ENCODE measurements at regions not wholly inside any gene's neighbourhood (a gene's known extent, or its start where the extent isn't known, plus 50 kb on each side); places are given as distances from the start of the nearest gene placed in this dataset.

DNA sequence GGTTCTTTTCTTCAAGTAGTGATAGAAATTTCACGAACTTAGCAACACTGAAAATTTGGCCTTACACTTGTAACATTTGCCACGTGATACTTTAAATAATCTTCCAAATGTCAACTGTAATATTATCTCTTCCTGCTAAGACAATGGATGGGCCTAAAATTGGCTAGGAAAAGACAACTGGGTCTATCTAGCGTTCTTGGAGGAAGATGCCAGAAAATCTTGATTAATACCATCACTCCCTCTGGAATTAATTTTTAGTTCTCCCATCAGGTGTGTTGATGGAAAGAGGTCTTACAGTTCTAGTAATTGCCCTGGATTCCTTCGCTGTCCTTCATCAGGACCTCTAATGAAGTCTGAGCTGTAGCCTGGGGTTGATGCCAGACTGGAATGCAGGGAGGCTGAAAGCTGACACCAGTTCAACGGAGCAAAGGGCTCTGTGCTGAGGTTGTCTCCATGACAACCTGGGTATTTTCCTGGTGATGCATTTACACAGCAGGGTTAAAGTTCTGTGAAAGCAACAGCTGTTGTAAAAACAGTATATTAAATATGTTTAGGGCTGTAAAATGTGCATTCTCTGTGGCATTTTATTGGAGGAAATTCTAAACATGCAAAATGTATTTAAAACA is 92.3 kb downstream of the GAS1 start:
- Histone ChIP-seq H3K27ac (ENCODE audit: low read length) (no peak overlapping the region), H3K9me3 (no peaks in the 10 kb centered on the region), H3K27me3 (replicated peaks in 1 of 2; ENCODE audit: control insufficient read depth in 2 of 2, extremely low read depth in 1 of 2, insufficient read depth in 2 of 2, low read length in 1 of 2) (peaks cover 0 to 2% of the 10 kb centered on the region in 2 experiments), H3K4me3 (ENCODE audit: control insufficient read depth in 1 of 2, extremely low read depth in 1 of 2, low read length in 1 of 2) (no peak overlapping the region), H3K36me3 (ENCODE audit: control insufficient read depth in 2 of 2, extremely low read depth in 1 of 2, insufficient read depth in 1 of 2, low read length in 1 of 2) (no peaks in the 10 kb centered on the region), H3K4me1 (ENCODE audit: control insufficient read depth in 1 of 2, extremely low read depth in 1 of 2, insufficient read depth in 2 of 2, low read length in 2 of 2) (no peaks in the 10 kb centered on the region)
- H3K27ac Mint-ChIP-seq: no peak overlapping the region
- WGBS (ENCODE audit: insufficient coverage): 29% methylated on average over 2 of the region's 5 CpGs
- CTCF ChIA-PET: no interaction called here
- ATAC-seq (replicated peaks in 1 of 4) (no peak), DNase-seq (no peak)
- POLR2A ChIA-PET: no interaction called here
- peaks cover 0 to 7% (median 4%) of the 10 kb centered on the region in 3 donors for H3K9me3 Mint-ChIP-seq
- H3K27me3 Mint-ChIP-seq: peaks cover 12 to 23% of the 10 kb centered on the region in 2 donors
- no peak overlapping the region for H3K4me3 Mint-ChIP-seq
- no peaks in the 10 kb centered on the region for H3K4me1 Mint-ChIP-seq
- H3K36me3 Mint-ChIP-seq: no peaks in the 10 kb centered on the region

DNA sequence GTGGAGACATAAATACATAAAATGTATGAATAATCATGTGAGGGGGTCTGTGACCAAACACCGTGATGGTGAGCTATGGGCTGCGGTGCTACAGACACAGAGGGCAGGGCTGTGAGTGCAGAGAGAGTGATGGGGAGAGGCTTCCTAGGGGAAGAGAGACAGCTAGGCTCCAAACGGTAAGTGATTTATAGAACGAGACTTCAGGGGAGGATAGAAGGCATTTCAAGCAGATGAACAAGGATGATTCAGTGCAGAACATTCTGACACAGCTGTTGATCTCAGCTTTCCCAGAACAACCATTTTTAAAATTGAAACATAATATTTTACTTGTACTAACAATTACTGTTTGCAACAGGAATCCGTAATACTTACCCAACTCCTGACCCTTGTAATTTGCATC is 100.7 kb downstream of the GAS1 start:
- Histone ChIP-seq H3K27me3 (replicated peaks in 1 of 2; ENCODE audit: control insufficient read depth in 2 of 2, extremely low read depth in 1 of 2, insufficient read depth in 2 of 2, low read length in 1 of 2) (no peaks in the 10 kb centered on the region), H3K4me3 (ENCODE audit: control insufficient read depth in 1 of 2, extremely low read depth in 1 of 2, low read length in 1 of 2) (no peak overlapping the region), H3K36me3 (ENCODE audit: control insufficient read depth in 2 of 2, extremely low read depth in 1 of 2, insufficient read depth in 1 of 2, low read length in 1 of 2) (no peaks in the 10 kb centered on the region), H3K4me1 (ENCODE audit: control insufficient read depth in 1 of 2, extremely low read depth in 1 of 2, insufficient read depth in 2 of 2, low read length in 2 of 2) (no peaks in the 10 kb centered on the region), H3K27ac (ENCODE audit: low read length) (no peak overlapping the region), H3K9me3 (no peaks in the 10 kb centered on the region)
- Mint-ChIP-seq H3K9me3 (peaks cover 0 to 3% (median 0%) of the 10 kb centered on the region in 3 donors), H3K4me1 (no peaks in the 10 kb centered on the region), H3K27ac (no peak overlapping the region), H3K4me3 (no peak overlapping the region), H3K36me3 (no peaks in the 10 kb centered on the region), H3K27me3 (peaks cover under 1 to 7% of the 10 kb centered on the region in 2 donors)
- ATAC-seq (replicated peaks in 1 of 4) (no peak), DNase-seq (no peak)
- ChIA-PET CTCF (no interaction called here), POLR2A (no interaction called here)
- WGBS (ENCODE audit: insufficient coverage): 83% methylated on average over 2 of the region's 5 CpGs

GRCh38 chr9:86843206-86843605 is 104.1 kb downstream of the GAS1 start:
- Histone ChIP-seq H3K27me3 (replicated peaks in 1 of 2; ENCODE audit: control insufficient read depth in 2 of 2, extremely low read depth in 1 of 2, insufficient read depth in 2 of 2, low read length in 1 of 2) (peaks cover 0 to 3% of the 10 kb centered on the region in 2 experiments), H3K4me3 (ENCODE audit: control insufficient read depth in 1 of 2, extremely low read depth in 1 of 2, low read length in 1 of 2) (no peak overlapping the region), H3K27ac (ENCODE audit: low read length) (no peak overlapping the region), H3K4me1 (ENCODE audit: control insufficient read depth in 1 of 2, extremely low read depth in 1 of 2, insufficient read depth in 2 of 2, low read length in 2 of 2) (no peaks in the 10 kb centered on the region), H3K36me3 (ENCODE audit: control insufficient read depth in 2 of 2, extremely low read depth in 1 of 2, insufficient read depth in 1 of 2, low read length in 1 of 2) (no peaks in the 10 kb centered on the region), H3K9me3 (no peaks in the 10 kb centered on the region)
- no peaks in the 10 kb centered on the region for H3K36me3 Mint-ChIP-seq
- DNase-seq (no peak), ATAC-seq (replicated peaks in 1 of 4) (no peak)
- H3K4me1 Mint-ChIP-seq: no peaks in the 10 kb centered on the region
- ChIA-PET POLR2A (no interaction called here), CTCF (no interaction called here)
- no CpG with 5 or more reads among the region's 1 CpG for WGBS (ENCODE audit: insufficient coverage)
- H3K27ac Mint-ChIP-seq: no peak overlapping the region
- peaks cover 0 to 11% of the 10 kb centered on the region in 2 donors for H3K27me3 Mint-ChIP-seq
- H3K4me3 Mint-ChIP-seq: no peak overlapping the region
- no peaks in the 10 kb centered on the region for H3K9me3 Mint-ChIP-seq

DNA sequence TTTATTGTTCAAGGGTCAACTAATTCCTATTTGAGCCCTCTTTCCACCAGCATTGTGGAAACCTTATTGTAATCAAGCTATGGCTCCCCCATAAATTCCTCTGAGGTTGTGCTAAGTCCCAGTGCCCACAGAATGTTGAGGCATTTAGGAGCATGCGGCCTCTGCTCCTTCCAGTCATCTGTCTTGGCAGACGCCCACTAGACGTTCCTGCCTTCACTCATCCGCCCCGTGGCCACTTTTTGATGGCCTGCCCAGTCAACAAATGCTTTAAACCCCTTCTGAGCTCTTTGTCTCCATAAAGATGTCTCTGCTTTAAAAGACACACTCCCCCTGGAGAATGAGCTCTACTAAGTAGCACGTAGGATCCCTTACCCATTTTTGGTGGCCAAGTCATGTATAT is 104.7 kb downstream of the GAS1 start:
- POLR2A ChIA-PET: no interaction called here
- WGBS (ENCODE audit: insufficient coverage): 70% methylated on average over 5 of the region's 6 CpGs
- Histone ChIP-seq H3K9me3 (no peaks in the 10 kb centered on the region), H3K4me1 (ENCODE audit: control insufficient read depth in 1 of 2, extremely low read depth in 1 of 2, insufficient read depth in 2 of 2, low read length in 2 of 2) (no peaks in the 10 kb centered on the region), H3K4me3 (ENCODE audit: control insufficient read depth in 1 of 2, extremely low read depth in 1 of 2, low read length in 1 of 2) (no peak overlapping the region), H3K27me3 (replicated peaks in 1 of 2; ENCODE audit: control insufficient read depth in 2 of 2, extremely low read depth in 1 of 2, insufficient read depth in 2 of 2, low read length in 1 of 2) (peaks cover 0 to 3% of the 10 kb centered on the region in 2 experiments), H3K36me3 (ENCODE audit: control insufficient read depth in 2 of 2, extremely low read depth in 1 of 2, insufficient read depth in 1 of 2, low read length in 1 of 2) (no peaks in the 10 kb centered on the region), H3K27ac (ENCODE audit: low read length) (no peak overlapping the region)
- no peak overlapping the region for H3K27ac Mint-ChIP-seq
- no peaks in the 10 kb centered on the region for H3K36me3 Mint-ChIP-seq
- no peak for ATAC-seq (replicated peaks in 1 of 4)
- CTCF ChIA-PET: no interaction called here
- no peak overlapping the region for H3K4me3 Mint-ChIP-seq
- no peaks in the 10 kb centered on the region for H3K4me1 Mint-ChIP-seq
- no peak for DNase-seq
- H3K27me3 Mint-ChIP-seq: peaks cover 0 to 11% of the 10 kb centered on the region in 2 donors
- H3K9me3 Mint-ChIP-seq: no peaks in the 10 kb centered on the region

GRCh38 chr9:86839522-86839921 is 107.8 kb downstream of the GAS1 start:
- Mint-ChIP-seq H3K36me3 (no peaks in the 10 kb centered on the region), H3K4me3 (no peak overlapping the region), H3K9me3 (no peaks in the 10 kb centered on the region), H3K4me1 (no peaks in the 10 kb centered on the region), H3K27me3 (peaks cover 3 to 22% of the 10 kb centered on the region in 2 donors), H3K27ac (no peak overlapping the region)
- ChIA-PET POLR2A (no interaction called here), CTCF (no interaction called here)
- Histone ChIP-seq H3K36me3 (ENCODE audit: control insufficient read depth in 2 of 2, extremely low read depth in 1 of 2, insufficient read depth in 1 of 2, low read length in 1 of 2) (no peaks in the 10 kb centered on the region), H3K27me3 (replicated peaks in 1 of 2; ENCODE audit: control insufficient read depth in 2 of 2, extremely low read depth in 1 of 2, insufficient read depth in 2 of 2, low read length in 1 of 2) (peaks cover 0 to 5% of the 10 kb centered on the region in 2 experiments), H3K4me3 (ENCODE audit: control insufficient read depth in 1 of 2, extremely low read depth in 1 of 2, low read length in 1 of 2) (no peak overlapping the region), H3K9me3 (no peaks in the 10 kb centered on the region), H3K4me1 (ENCODE audit: control insufficient read depth in 1 of 2, extremely low read depth in 1 of 2, insufficient read depth in 2 of 2, low read length in 2 of 2) (no peaks in the 10 kb centered on the region), H3K27ac (ENCODE audit: low read length) (no peak overlapping the region)
- ATAC-seq (replicated peaks in 1 of 4) (no peak), DNase-seq (no peak)
- 100% methylated on average over 1 of the region's 3 CpGs for WGBS (ENCODE audit: insufficient coverage)

GRCh38 chr9:86838519-86839497 is 108.5 kb downstream of the GAS1 start:
- WGBS (ENCODE audit: insufficient coverage): 94% methylated on average over 12 of the region's 17 CpGs
- Histone ChIP-seq H3K9me3 (no peaks in the 10 kb centered on the region), H3K4me3 (ENCODE audit: control insufficient read depth in 1 of 2, extremely low read depth in 1 of 2, low read length in 1 of 2) (no peak overlapping the region), H3K27me3 (replicated peaks in 1 of 2; ENCODE audit: control insufficient read depth in 2 of 2, extremely low read depth in 1 of 2, insufficient read depth in 2 of 2, low read length in 1 of 2) (peaks cover 0 to 6% of the 10 kb centered on the region in 2 experiments), H3K36me3 (ENCODE audit: control insufficient read depth in 2 of 2, extremely low read depth in 1 of 2, insufficient read depth in 1 of 2, low read length in 1 of 2) (no peaks in the 10 kb centered on the region), H3K27ac (ENCODE audit: low read length) (no peak overlapping the region), H3K4me1 (ENCODE audit: control insufficient read depth in 1 of 2, extremely low read depth in 1 of 2, insufficient read depth in 2 of 2, low read length in 2 of 2) (no peaks in the 10 kb centered on the region)
- POLR2A ChIA-PET: no interaction called here
- Mint-ChIP-seq H3K27me3 (peaks cover 3 to 22% of the 10 kb centered on the region in 2 donors), H3K4me1 (no peaks in the 10 kb centered on the region), H3K36me3 (no peaks in the 10 kb centered on the region), H3K4me3 (no peak overlapping the region), H3K27ac (no peak overlapping the region), H3K9me3 (no peaks in the 10 kb centered on the region)
- CTCF ChIA-PET: no interaction called here
- DNase-seq (no peak), ATAC-seq (replicated peaks in 1 of 4) (no peak)
